Endothelial cell (in vitro differentiated cells): ENCODE measurements at regions not wholly inside any gene's neighbourhood (a gene's known extent, or its start where the extent isn't known, plus 50 kb on each side); places are given as distances from the start of the nearest gene placed in this dataset.

Source experiments
- DNase-seq: peaks from one replicate; pipeline ENCODE4 v3.0.0; 2021; ENCODE audit warnings: low spot score
- H3K27ac Mint-ChIP-seq: one replicate; pipeline ENCODE4 v1.8.0; 2021; ENCODE audit warnings: mixed read lengths, inconsistent platforms; ENCODE audit not compliant: unreplicated experiment
- H3K27me3 Mint-ChIP-seq: one replicate; pipeline ENCODE4 v1.8.0; 2021; ENCODE audit warnings: mild to moderate bottlenecking, moderate library complexity, mixed read lengths, inconsistent platforms; ENCODE audit not compliant: unreplicated experiment
- H3K36me3 Mint-ChIP-seq: one replicate; pipeline ENCODE4 v1.8.0; 2021; ENCODE audit warnings: mild to moderate bottlenecking, low read depth, mixed read lengths, inconsistent platforms; ENCODE audit not compliant: unreplicated experiment
- H3K4me1 Mint-ChIP-seq: one replicate; pipeline ENCODE4 v1.8.0; 2021; ENCODE audit warnings: mild to moderate bottlenecking, mixed read lengths, inconsistent platforms; ENCODE audit not compliant: unreplicated experiment
- H3K4me3 Mint-ChIP-seq: one replicate; pipeline ENCODE4 v1.8.0; 2021; ENCODE audit warnings: mild to moderate bottlenecking, mixed read lengths, inconsistent platforms; ENCODE audit not compliant: unreplicated experiment
- H3K9me3 Mint-ChIP-seq: one replicate; pipeline ENCODE4 v1.8.0; 2021; ENCODE audit warnings: mixed read lengths, inconsistent platforms; ENCODE audit not compliant: unreplicated experiment
- TF ChIP-seq, protein P1 (sequence below): fragments of 200-600 bp; sonication (generic); IDR thresholded peaks from one replicate; pipeline ENCODE4 v1.5.0; 2021; ENCODE audit warnings: antibody characterized with exemption; ENCODE audit not compliant: unreplicated experiment

DNA sequence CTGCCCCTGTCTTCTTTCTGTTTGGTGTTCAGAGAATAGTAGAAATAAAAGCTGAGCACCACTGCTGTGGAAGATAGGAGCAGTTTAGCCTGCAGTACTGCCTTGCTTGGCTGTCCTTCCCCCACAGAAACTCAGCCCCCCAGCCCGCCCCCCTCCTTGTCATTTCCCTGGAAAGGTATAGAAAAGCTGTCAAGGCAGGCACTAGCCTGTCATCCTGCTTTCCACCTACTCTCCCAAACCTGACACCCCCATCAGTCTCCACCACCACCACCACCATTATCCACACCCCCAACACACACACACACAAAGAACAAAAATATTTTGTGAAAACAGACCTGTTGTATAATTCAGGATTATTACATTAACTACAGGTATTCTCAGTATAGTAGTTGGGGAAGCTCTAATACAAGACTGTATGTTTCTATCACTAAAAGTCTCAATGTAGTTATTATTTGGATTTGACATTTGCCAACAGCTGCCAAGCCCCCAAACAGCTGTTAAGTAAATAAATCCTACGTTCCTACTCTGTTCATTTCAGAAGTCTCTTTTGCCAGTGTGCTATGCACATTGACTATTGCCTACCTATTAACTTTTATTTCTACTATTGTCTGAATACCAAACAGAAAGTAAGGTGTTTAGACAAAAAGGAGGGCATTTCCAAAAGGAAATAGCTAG lies 128.8 kb downstream of the CYB561 start:
- Mint-ChIP-seq H3K27ac (no peak overlapping the region), H3K27me3 (peaks cover 2% of the 10 kb centered on the region), H3K36me3 (peaks cover 30% of the 10 kb centered on the region), H3K4me1 (no peaks in the 10 kb centered on the region), H3K9me3 (no peaks in the 10 kb centered on the region), H3K4me3 (no peak overlapping the region)
- TF ChIP-seq, protein P1, sequence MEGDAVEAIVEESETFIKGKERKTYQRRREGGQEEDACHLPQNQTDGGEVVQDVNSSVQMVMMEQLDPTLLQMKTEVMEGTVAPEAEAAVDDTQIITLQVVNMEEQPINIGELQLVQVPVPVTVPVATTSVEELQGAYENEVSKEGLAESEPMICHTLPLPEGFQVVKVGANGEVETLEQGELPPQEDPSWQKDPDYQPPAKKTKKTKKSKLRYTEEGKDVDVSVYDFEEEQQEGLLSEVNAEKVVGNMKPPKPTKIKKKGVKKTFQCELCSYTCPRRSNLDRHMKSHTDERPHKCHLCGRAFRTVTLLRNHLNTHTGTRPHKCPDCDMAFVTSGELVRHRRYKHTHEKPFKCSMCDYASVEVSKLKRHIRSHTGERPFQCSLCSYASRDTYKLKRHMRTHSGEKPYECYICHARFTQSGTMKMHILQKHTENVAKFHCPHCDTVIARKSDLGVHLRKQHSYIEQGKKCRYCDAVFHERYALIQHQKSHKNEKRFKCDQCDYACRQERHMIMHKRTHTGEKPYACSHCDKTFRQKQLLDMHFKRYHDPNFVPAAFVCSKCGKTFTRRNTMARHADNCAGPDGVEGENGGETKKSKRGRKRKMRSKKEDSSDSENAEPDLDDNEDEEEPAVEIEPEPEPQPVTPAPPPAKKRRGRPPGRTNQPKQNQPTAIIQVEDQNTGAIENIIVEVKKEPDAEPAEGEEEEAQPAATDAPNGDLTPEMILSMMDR = no peak
- no peak for DNase-seq

DNA sequence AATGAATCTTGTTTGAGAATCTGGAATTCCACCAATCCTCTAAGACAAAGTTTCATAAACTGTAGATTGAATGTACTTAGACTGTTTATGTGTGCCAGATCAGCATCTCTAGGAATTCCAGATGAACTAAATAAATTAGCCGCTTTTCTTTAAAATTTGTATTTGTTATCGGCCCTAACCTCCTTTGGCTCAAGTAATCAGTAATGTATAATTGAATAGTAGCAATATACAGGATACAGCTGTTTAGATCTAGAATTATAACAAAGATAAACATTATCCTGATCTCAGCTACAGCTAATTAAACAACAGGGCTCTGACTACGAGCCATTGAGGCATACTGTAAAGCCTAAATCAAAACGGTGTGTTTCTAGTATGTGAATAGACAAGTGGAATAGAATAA lies 120.3 kb downstream of the CYB561 start:
- Mint-ChIP-seq H3K9me3 (no peaks in the 10 kb centered on the region), H3K27ac (no peak overlapping the region), H3K27me3 (no peaks in the 10 kb centered on the region), H3K4me3 (no peak overlapping the region), H3K4me1 (no peaks in the 10 kb centered on the region), H3K36me3 (peaks cover 14% of the 10 kb centered on the region)
- no peak for DNase-seq
- TF ChIP-seq, protein P1 = no peak

DNA sequence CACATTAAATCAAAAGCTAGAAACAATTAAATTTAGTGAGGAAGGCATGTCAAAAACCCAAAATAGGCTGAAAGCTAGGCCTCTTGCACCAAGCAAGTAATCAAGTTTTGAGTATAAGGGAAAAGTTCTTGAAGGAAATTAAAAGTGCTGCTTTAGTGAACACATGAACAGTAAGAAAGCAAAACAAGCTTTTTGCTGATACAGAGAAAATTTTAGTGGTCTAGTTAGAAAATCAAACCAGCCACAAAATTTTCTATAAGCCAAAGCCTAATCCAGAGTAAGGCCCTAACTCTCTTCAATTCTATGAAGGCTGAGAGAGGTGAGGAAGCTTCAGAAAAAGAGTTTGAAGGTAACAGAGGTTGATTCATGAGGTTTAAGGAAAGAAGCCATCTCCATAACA lies 116.2 kb downstream of the CYB561 start:
- no peaks in the 10 kb centered on the region for H3K9me3 Mint-ChIP-seq
- no peak overlapping the region for H3K4me3 Mint-ChIP-seq
- H3K4me1 Mint-ChIP-seq = peaks cover 2% of the 10 kb centered on the region
- peaks cover 4% of the 10 kb centered on the region for H3K27me3 Mint-ChIP-seq
- DNase-seq = no peak
- H3K27ac Mint-ChIP-seq = no peak overlapping the region
- TF ChIP-seq, protein P1 = no peak
- H3K36me3 Mint-ChIP-seq = peaks cover 4% of the 10 kb centered on the region

DNA sequence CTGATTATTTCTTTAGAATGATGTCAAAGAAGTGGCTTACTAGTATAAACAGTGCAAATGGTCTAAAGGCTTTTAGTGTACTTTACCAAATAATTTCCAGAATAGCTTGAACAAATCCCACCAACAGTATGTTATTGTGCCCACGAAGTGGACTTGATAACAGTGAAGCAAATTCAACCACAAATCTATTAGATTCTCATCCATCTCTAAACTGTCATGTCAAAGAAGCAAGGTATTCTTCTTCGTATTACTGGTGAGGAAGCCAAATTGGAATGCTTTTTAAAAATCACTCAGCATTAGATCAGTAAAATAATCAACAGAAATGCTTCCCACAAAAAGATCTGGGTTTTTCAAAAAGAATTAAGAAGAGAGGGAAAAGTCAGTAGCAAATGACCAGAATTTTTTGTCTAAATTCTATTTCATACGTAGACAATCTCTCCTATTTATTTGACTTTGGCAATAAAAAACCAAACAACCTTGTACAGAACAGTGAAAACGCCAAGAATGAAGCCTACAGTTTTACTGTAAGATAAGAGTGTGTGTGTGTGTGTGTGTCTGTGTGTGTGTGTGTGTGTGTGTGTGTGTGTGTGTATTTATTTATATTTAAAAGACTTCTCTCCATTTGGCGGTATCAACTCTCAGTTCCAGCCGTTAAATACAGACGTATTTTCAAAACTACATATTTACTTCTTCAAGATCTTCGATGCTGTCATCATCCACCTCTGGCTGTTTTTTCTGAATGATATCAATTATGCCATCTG lies 114.6 kb downstream of the CYB561 start:
- DNase-seq = no peak
- TF ChIP-seq, protein P1 = no peak
- peaks cover 5% of the 10 kb centered on the region for H3K27me3 Mint-ChIP-seq
- H3K4me1 Mint-ChIP-seq = peaks cover 2% of the 10 kb centered on the region
- peaks cover 3% of the 10 kb centered on the region for H3K36me3 Mint-ChIP-seq
- no peak overlapping the region for H3K4me3 Mint-ChIP-seq
- H3K9me3 Mint-ChIP-seq = no peaks in the 10 kb centered on the region
- H3K27ac Mint-ChIP-seq = no peak overlapping the region

DNA sequence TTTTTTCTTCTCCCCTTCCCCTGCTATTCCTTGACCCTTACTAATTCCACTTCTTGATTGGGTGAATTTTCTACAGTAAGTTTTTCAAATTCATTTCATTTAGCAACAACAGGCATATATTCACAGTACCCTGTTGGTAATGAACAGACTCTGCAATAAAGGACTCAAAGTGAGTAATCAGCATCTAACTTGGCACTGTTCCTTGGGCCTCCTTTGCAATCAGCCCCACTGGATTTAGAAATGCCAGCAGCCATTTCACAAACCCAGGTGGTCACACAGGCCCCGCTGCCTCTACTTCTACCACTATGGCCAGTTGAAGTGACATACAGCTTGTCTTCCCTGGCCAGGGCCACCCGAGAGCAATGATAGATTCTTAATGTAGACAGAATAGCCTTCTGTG lies 113.8 kb downstream of the CYB561 start:
- Mint-ChIP-seq H3K9me3 (no peaks in the 10 kb centered on the region), H3K36me3 (no peaks in the 10 kb centered on the region), H3K27ac (no peak overlapping the region), H3K4me3 (no peak overlapping the region), H3K4me1 (peaks cover 2% of the 10 kb centered on the region), H3K27me3 (peaks cover 5% of the 10 kb centered on the region)
- DNase-seq = no peak
- TF ChIP-seq, protein P1 = no peak
